ENCODE measurements at regions not wholly inside any gene's neighbourhood (a gene's known extent, or its start where the extent isn't known, plus 50 kb on each side); places are given as distances from the start of the nearest gene placed in this dataset.

GRCh38 chr10:121042342-121042741 is 191.2 kb downstream of the WDR11 start:
- Histone ChIP-seq H3K4me3 (no peak overlapping the region), H3K4me1 (no peaks in the 10 kb centered on the region), H3K36me3 (replicated peaks in 1 of 2; ENCODE audit: insufficient read depth in 1 of 2, low read depth in 2 of 2) (no peaks in the 10 kb centered on the region), H3K9me3 (no peaks in the 10 kb centered on the region), H3K27ac (no peak overlapping the region), H3K27me3 (no peaks in the 10 kb centered on the region)
- intact Hi-C loops (cut with DNase I), result no loop called here
- WGBS, 2 donors, result 66 to 69% methylated on average over 3 of the region's 3 CpGs
- DNase-seq (no peak), ATAC-seq (no peak)
- TF ChIP-seq POLR2A (IDR thresholded peaks at IDR 0.05), result no peak
- TF ChIP-seq CTCF (IDR thresholded peaks at IDR 0.05), result no peak

GRCh38 chr10:121043124-121043849 is 192.1 kb downstream of the WDR11 start:
- Histone ChIP-seq H3K27me3 (no peaks in the 10 kb centered on the region), H3K4me3 (no peak overlapping the region), H3K4me1 (no peaks in the 10 kb centered on the region), H3K27ac (peak overlapping the region in 3 of 4 donors; percentile 8 to 59 (median 10)), H3K36me3 (replicated peaks in 1 of 2; ENCODE audit: insufficient read depth in 1 of 2, low read depth in 2 of 2) (no peaks in the 10 kb centered on the region), H3K9me3 (no peaks in the 10 kb centered on the region)
- 29 to 33% methylated on average over 14 to 20 of the region's 20 CpGs for WGBS, 2 donors
- ATAC-seq, result peak; percentile 77
- peak in 2 of 4 donors; percentile 9 to 20 for DNase-seq
- TF ChIP-seq POLR2A (IDR thresholded peaks at IDR 0.05) (no peak), CTCF (IDR thresholded peaks at IDR 0.05) (no peak)
- intact Hi-C loops (cut with DNase I), result no loop called here

GRCh38 chr10:121048749-121049148 is 197.6 kb downstream of the WDR11 start:
- no peaks in the 10 kb centered on the region for H3K36me3 ChIP-seq (replicated peaks in 1 of 2; ENCODE audit: insufficient read depth in 1 of 2, low read depth in 2 of 2)
- intact Hi-C loops (cut with DNase I), result no loop called here
- ATAC-seq (no peak), DNase-seq (no peak)
- no peak overlapping the region for H3K4me3 ChIP-seq
- WGBS, 2 donors, result 74 to 78% methylated on average over 3 of the region's 3 CpGs
- no peaks in the 10 kb centered on the region for H3K9me3 ChIP-seq
- no peak overlapping the region for H3K27ac ChIP-seq
- no peaks in the 10 kb centered on the region for H3K4me1 ChIP-seq
- no peaks in the 10 kb centered on the region for H3K27me3 ChIP-seq
- TF ChIP-seq POLR2A (IDR thresholded peaks at IDR 0.05) (no peak), CTCF (IDR thresholded peaks at IDR 0.05) (no peak)

GRCh38 chr10:121049489-121049888 is 198.3 kb downstream of the WDR11 start:
- ATAC-seq (no peak), DNase-seq (no peak)
- intact Hi-C loops (cut with DNase I), result no loop called here
- no peak overlapping the region for H3K4me3 ChIP-seq
- WGBS, 2 donors, result 65 to 74% methylated on average over 2 of the region's 2 CpGs
- peaks cover 0 to 4% (median 0%) of the 10 kb centered on the region in 3 donors for H3K9me3 ChIP-seq
- TF ChIP-seq POLR2A (IDR thresholded peaks at IDR 0.05) (no peak), CTCF (IDR thresholded peaks at IDR 0.05) (no peak)
- H3K27ac ChIP-seq, result no peak overlapping the region
- no peaks in the 10 kb centered on the region for H3K36me3 ChIP-seq (replicated peaks in 1 of 2; ENCODE audit: insufficient read depth in 1 of 2, low read depth in 2 of 2)
- no peaks in the 10 kb centered on the region for H3K27me3 ChIP-seq
- no peaks in the 10 kb centered on the region for H3K4me1 ChIP-seq

- no peak for TF ChIP-seq POLR2A (IDR thresholded peaks at IDR 0.05)
- TF ChIP-seq CTCF (IDR thresholded peaks at IDR 0.05), result no peak
- Histone ChIP-seq H3K36me3 (replicated peaks in 1 of 2; ENCODE audit: insufficient read depth in 1 of 2, low read depth in 2 of 2) (no peaks in the 10 kb centered on the region), H3K4me1 (no peaks in the 10 kb centered on the region), H3K27me3 (no peaks in the 10 kb centered on the region), H3K27ac (no peak overlapping the region), H3K9me3 (peaks cover 0 to 6% (median 0%) of the 10 kb centered on the region in 3 donors), H3K4me3 (no peak overlapping the region)
- intact Hi-C loops (cut with DNase I), result no loop called here
- ATAC-seq (no peak), DNase-seq (no peak)
- whole genome bisulfite sequencing, 2 donors, result 43 to 55% methylated on average over 1 of the region's 1 CpG
Observed at GRCh38 chr10:121049923-121050322, 198.8 kb downstream of the WDR11 start.
